ENCODE measurements at regions not wholly inside any gene's neighbourhood (a gene's known extent, or its start where the extent isn't known, plus 50 kb on each side); places are given as distances from the start of the nearest gene placed in this dataset.

GRCh38 chr7:91685544-91685943 is 195.0 kb downstream of the MTERF1 start:
- intact Hi-C loops (cut with micrococcal nuclease; ENCODE audit: unreplicated experiment) = no loop called here
- no peak overlapping the region for H3K4me2 ChIP-seq (ENCODE audit: low read depth, low read length)
- no peak overlapping the region for H2AFZ ChIP-seq (ENCODE audit: low read length)
- 5% methylated on average over 1 of the region's 1 CpG for WGBS (ENCODE audit: low lambda C conversion rate)
- H3K79me2 ChIP-seq (ENCODE audit: insufficient read depth, low read length) = no peaks in the 10 kb centered on the region
- no peak overlapping the region for H3K9ac ChIP-seq (ENCODE audit: insufficient read depth, low read depth, low read length)
- no peaks in the 10 kb centered on the region for H3K27me3 ChIP-seq (ENCODE audit: control insufficient read depth in 1 of 2, insufficient read depth in 2 of 2, low read length in 2 of 2)
- no TSS peak for BruUV-seq (replicated peaks)
- ChIA-PET POLR2A (no interaction called here), CTCF (ENCODE audit: low intra/inter-chr PET ratio, low total read pairs) (no interaction called here)
- H4K20me1 ChIP-seq (ENCODE audit: insufficient read depth, low read length) = no peaks in the 10 kb centered on the region
- H3K4me3 ChIP-seq (replicated peaks in 1 of 3; ENCODE audit: insufficient read depth in 1 of 3, low read depth in 2 of 3, low read length in 3 of 3) = no peak overlapping the region
- ATAC-seq = no peak
- H3K9me3 ChIP-seq (ENCODE audit: low read length) = peaks cover 17% of the 10 kb centered on the region
- DNase-seq (ENCODE audit: low spot score) = no peak
- no peak overlapping the region for H3K27ac ChIP-seq (ENCODE audit: extremely low read length, insufficient read depth, low read length)
- in situ Hi-C loops (cut with HindIII; ENCODE audit: extremely low pct_ligation_motif_present, low pct_unique_long_range_greater_than_20kb) = no loop called here
- H3K36me3 ChIP-seq (replicated peaks in 1 of 2; ENCODE audit: control insufficient read depth in 1 of 2, insufficient read depth in 2 of 2, low read length in 2 of 2) = no peaks in the 10 kb centered on the region
- H3K4me1 ChIP-seq (ENCODE audit: insufficient read depth, low read length) = no peaks in the 10 kb centered on the region
- FAIRE-seq = no peak
- TF ChIP-seq EP300 (IDR thresholded peaks at IDR 0.05; ENCODE audit: low read depth in 2 of 2, low read length in 2 of 2) (no peak), EP300 (CRISPR knock-in tag; IDR thresholded peaks at IDR 0.05; ENCODE audit: borderline replicate concordance) (no peak), KDM1A (CRISPR knock-in tag; IDR thresholded peaks at IDR 0.05) (no peak), SMYD3 (CRISPR knock-in tag; IDR thresholded peaks at IDR 0.05) (no peak), MEIS1 (CRISPR knock-in tag; IDR thresholded peaks at IDR 0.05; ENCODE audit: borderline replicate concordance) (no peak), KAT7 (CRISPR knock-in tag; IDR thresholded peaks at IDR 0.05; ENCODE audit: borderline replicate concordance) (no peak), RBM22 (optimal IDR thresholded peaks at IDR 0.05; ENCODE audit: low read length) (no peak), ZSCAN9 (CRISPR knock-in tag; IDR thresholded peaks at IDR 0.05; ENCODE audit: borderline replicate concordance) (no peak), ZNF792 (CRISPR knock-in tag; IDR thresholded peaks at IDR 0.05) (no peak), ZNF275 (CRISPR knock-in tag; IDR thresholded peaks at IDR 0.05; ENCODE audit: borderline replicate concordance) (no peak), ELF1 (CRISPR knock-in tag; IDR thresholded peaks at IDR 0.05) (no peak), ZNF768 (CRISPR knock-in tag; IDR thresholded peaks at IDR 0.05) (no peak), HDAC1 (CRISPR knock-in tag; IDR thresholded peaks at IDR 0.05) (no peak), RBAK (CRISPR knock-in tag; IDR thresholded peaks at IDR 0.05) (no peak), ZNF674 (CRISPR knock-in tag; IDR thresholded peaks at IDR 0.05; ENCODE audit: low read depth) (no peak)
- TF ChIP-seq, protein P1, sequence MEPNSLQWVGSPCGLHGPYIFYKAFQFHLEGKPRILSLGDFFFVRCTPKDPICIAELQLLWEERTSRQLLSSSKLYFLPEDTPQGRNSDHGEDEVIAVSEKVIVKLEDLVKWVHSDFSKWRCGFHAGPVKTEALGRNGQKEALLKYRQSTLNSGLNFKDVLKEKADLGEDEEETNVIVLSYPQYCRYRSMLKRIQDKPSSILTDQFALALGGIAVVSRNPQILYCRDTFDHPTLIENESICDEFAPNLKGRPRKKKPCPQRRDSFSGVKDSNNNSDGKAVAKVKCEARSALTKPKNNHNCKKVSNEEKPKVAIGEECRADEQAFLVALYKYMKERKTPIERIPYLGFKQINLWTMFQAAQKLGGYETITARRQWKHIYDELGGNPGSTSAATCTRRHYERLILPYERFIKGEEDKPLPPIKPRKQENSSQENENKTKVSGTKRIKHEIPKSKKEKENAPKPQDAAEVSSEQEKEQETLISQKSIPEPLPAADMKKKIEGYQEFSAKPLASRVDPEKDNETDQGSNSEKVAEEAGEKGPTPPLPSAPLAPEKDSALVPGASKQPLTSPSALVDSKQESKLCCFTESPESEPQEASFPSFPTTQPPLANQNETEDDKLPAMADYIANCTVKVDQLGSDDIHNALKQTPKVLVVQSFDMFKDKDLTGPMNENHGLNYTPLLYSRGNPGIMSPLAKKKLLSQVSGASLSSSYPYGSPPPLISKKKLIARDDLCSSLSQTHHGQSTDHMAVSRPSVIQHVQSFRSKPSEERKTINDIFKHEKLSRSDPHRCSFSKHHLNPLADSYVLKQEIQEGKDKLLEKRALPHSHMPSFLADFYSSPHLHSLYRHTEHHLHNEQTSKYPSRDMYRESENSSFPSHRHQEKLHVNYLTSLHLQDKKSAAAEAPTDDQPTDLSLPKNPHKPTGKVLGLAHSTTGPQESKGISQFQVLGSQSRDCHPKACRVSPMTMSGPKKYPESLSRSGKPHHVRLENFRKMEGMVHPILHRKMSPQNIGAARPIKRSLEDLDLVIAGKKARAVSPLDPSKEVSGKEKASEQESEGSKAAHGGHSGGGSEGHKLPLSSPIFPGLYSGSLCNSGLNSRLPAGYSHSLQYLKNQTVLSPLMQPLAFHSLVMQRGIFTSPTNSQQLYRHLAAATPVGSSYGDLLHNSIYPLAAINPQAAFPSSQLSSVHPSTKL (CRISPR knock-in tag; IDR thresholded peaks at IDR 0.05) = no peak
- TF ChIP-seq, protein P2, sequence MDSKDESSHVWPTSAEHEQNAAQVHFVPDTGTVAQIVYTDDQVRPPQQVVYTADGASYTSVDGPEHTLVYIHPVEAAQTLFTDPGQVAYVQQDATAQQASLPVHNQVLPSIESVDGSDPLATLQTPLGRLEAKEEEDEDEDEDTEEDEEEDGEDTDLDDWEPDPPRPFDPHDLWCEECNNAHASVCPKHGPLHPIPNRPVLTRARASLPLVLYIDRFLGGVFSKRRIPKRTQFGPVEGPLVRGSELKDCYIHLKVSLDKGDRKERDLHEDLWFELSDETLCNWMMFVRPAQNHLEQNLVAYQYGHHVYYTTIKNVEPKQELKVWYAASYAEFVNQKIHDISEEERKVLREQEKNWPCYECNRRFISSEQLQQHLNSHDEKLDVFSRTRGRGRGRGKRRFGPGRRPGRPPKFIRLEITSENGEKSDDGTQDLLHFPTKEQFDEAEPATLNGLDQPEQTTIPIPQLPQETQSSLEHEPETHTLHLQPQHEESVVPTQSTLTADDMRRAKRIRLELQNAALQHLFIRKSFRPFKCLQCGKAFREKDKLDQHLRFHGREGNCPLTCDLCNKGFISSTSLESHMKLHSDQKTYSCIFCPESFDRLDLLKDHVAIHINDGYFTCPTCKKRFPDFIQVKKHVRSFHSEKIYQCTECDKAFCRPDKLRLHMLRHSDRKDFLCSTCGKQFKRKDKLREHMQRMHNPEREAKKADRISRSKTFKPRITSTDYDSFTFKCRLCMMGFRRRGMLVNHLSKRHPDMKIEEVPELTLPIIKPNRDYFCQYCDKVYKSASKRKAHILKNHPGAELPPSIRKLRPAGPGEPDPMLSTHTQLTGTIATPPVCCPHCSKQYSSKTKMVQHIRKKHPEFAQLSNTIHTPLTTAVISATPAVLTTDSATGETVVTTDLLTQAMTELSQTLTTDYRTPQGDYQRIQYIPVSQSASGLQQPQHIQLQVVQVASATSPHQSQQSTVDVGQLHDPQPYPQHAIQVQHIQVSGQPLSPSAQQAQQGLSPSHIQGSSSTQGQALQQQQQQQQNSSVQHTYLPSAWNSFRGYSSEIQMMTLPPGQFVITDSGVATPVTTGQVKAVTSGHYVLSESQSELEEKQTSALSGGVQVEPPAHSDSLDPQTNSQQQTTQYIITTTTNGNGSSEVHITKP (CRISPR knock-in tag; IDR thresholded peaks at IDR 0.05; ENCODE audit: low read depth) = no peak

All from HepG2 (cell line).